ENCODE measurements at regions not wholly inside any gene's neighbourhood (a gene's known extent, or its start where the extent isn't known, plus 50 kb on each side); places are given as distances from the start of the nearest gene placed in this dataset.

DNA sequence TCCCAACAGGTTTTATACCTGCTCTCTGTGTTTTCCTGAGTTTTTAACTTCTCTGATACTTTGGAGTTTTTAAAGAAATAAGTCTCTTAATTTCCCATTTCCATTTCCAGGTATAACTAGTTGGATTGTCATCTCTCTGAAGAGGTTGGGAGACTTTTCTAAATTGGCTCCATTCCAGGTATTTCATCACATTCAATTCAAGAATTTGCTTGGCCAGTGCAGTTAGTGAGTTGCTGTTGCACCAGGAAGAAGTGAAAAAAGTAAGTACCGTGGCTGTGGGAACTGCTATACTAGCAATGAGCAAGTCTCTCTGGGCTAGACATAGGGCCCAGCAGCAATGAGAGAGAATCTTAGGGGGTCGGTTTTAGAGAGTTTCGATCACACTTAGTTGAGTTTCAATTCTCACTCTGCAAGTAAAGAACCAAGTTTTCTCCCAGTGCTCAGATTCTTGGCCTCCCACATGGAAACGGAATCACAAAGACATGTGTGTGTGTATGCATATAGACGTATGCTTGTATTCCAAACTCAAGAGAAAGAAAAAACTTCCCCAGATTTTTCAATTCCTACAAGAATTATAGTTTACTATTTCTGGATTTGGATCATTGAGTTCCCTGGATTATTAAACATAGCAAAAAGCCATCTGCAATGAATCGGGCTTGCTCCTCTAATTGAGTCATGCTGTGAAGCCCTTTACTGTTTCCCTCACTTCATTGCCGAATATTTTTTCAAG is 894.4 kb downstream of the BCL11A start:
- H3K4me2 ChIP-seq: no peak overlapping the region
- H4K20me1 ChIP-seq: no peaks in the 10 kb centered on the region
- no peak for TF ChIP-seq Cebpa-rat (IDR thresholded peaks at IDR 0.05)

DNA sequence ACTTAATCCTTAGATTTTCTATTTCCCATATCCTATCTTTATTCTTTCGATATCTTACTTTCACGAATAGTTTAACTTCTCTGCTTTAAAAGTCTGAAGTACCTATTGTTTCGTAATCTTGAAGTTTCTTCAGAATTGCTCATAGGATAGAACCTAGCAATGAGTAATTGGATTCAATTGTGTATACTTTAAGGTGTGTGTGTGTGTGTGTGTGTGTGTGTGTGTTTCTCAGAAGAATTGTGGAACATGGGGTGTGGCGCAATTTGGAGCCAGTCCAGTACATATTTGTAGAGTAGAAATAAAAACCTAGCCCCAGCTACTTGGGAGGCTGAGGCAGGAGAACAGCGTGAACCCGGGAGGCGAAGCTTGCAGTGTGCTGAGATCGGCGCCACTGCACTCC is 897.6 kb downstream of the BCL11A start:
- Histone ChIP-seq H3K4me1 (no peaks in the 10 kb centered on the region), H3K27ac (no peak overlapping the region), H3K27me3 (no peaks in the 10 kb centered on the region), H3K9ac (no peak overlapping the region), H3K36me3 (no peaks in the 10 kb centered on the region), H3K4me3 (no peak overlapping the region), H3K9me3 (no peaks in the 10 kb centered on the region), H4K20me1 (no peaks in the 10 kb centered on the region), H3K4me2 (no peak overlapping the region)
- no peak for TF ChIP-seq Cebpa-rat (IDR thresholded peaks at IDR 0.05)

More for the DNA sequence above, 894.4 kb downstream of the BCL11A start:
- Histone ChIP-seq H3K4me3 (no peak overlapping the region), H3K27me3 (no peaks in the 10 kb centered on the region), H3K9ac (no peak overlapping the region), H3K9me3 (no peaks in the 10 kb centered on the region), H3K36me3 (no peaks in the 10 kb centered on the region), H3K4me1 (no peaks in the 10 kb centered on the region), H3K27ac (no peak overlapping the region)

DNA sequence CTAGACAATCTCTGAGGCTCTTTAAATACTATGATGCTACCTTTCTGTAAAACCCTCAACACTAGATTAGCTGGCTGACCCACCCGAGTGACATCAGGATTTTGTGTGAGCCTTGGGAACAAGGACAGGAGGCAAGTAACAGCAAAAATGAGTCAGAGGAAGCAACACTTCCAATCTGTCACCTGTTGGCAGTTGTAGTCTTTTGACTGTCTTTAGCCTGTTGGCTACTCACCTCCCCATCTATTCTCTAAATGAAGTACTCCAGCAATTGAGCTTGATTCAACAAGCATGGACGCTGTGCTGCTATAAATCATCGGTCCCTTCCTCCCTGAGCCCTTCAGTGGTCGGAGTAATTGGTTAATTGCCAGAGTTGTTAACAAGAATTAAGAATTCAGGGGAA is 898.7 kb downstream of the BCL11A start:
- no peaks in the 10 kb centered on the region for H3K36me3 ChIP-seq
- no peaks in the 10 kb centered on the region for H3K4me1 ChIP-seq

DNA sequence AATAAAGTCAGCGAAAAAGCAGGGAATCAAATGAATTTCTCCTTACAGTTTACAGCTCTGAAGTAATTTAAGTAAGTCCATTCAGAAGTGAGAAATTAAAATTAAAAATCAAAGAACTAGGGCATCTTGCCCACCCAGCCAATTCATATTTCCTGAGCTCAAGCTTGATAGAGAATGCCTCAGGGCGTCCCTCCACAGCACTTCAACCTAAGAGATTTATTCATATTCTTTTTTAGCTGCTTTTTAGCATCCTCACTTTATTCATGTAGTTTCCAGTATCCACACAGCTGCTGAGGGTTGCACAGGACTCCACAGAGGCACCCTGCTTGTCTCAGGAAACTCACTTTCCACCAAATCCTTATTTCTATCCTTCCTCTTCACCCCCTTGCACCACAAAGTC is 900.3 kb downstream of the BCL11A start:
- no peak overlapping the region for H3K27ac ChIP-seq
- H3K27me3 ChIP-seq: no peaks in the 10 kb centered on the region
- no peak overlapping the region for H3K4me2 ChIP-seq
- no peaks in the 10 kb centered on the region for H3K36me3 ChIP-seq
- H4K20me1 ChIP-seq: no peaks in the 10 kb centered on the region
- H3K4me3 ChIP-seq: no peak overlapping the region
- H3K9me3 ChIP-seq: no peaks in the 10 kb centered on the region
- H3K4me1 ChIP-seq: no peaks in the 10 kb centered on the region
- TF ChIP-seq Cebpa-rat (IDR thresholded peaks at IDR 0.05): no peak
- no peak overlapping the region for H3K9ac ChIP-seq

More for the DNA sequence above, 898.7 kb downstream of the BCL11A start:
- H3K4me2 ChIP-seq: no peak overlapping the region
- no peak overlapping the region for H3K27ac ChIP-seq
- no peak overlapping the region for H3K4me3 ChIP-seq
- no peaks in the 10 kb centered on the region for H3K9me3 ChIP-seq
- no peak overlapping the region for H3K9ac ChIP-seq
- no peaks in the 10 kb centered on the region for H3K27me3 ChIP-seq
- TF ChIP-seq Cebpa-rat (IDR thresholded peaks at IDR 0.05): no peak
- no peaks in the 10 kb centered on the region for H4K20me1 ChIP-seq

DNA sequence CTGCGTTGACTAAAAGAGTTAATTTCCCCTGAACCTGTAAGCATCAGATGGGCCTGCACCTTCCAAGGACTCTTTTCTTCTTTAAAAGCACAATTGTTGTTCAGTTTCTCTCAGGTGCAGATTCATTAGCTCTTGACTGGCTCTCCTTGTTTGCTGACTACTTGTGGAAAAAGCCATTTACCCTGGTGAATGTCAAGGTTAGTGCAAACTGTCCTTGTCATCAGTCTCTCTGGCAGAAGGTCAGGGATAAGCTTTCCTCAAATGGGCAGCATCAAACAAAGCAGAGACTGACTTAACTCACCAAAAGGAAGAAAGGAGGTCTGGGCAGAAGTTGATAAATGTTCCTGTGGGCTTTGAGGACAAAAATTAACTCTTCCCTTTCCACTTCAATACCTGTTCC is 922.7 kb downstream of the BCL11A start:
- Histone ChIP-seq H3K9me3 (no peaks in the 10 kb centered on the region), H3K4me1 (no peaks in the 10 kb centered on the region), H3K27me3 (no peaks in the 10 kb centered on the region), H3K4me3 (no peak overlapping the region), H3K36me3 (no peaks in the 10 kb centered on the region), H3K27ac (no peak overlapping the region), H4K20me1 (no peaks in the 10 kb centered on the region), H3K4me2 (no peak overlapping the region), H3K9ac (no peak overlapping the region)
- no peak for TF ChIP-seq Cebpa-rat (IDR thresholded peaks at IDR 0.05)

DNA sequence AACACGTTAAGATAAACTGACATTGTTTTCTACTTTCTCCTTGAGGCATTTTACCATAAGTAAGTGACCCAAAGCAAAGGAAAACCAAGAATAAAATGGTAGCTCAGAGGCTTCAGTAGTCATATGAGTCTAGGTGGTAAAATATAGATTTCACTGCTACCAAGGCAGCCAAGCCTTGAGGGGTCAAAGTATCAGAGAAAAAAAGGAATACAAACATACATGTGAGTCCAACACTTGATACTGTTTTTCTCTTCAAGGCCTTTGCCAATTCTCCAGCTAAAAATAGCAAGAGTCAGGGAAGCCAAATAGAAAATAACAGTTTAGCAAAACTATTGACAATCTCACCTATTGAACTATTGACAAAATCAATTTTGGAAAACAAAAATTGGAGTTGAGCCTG is 925.9 kb downstream of the BCL11A start:
- H3K36me3 ChIP-seq: no peaks in the 10 kb centered on the region
- H3K9ac ChIP-seq: no peak overlapping the region
- TF ChIP-seq Cebpa-rat (IDR thresholded peaks at IDR 0.05): no peak

DNA sequence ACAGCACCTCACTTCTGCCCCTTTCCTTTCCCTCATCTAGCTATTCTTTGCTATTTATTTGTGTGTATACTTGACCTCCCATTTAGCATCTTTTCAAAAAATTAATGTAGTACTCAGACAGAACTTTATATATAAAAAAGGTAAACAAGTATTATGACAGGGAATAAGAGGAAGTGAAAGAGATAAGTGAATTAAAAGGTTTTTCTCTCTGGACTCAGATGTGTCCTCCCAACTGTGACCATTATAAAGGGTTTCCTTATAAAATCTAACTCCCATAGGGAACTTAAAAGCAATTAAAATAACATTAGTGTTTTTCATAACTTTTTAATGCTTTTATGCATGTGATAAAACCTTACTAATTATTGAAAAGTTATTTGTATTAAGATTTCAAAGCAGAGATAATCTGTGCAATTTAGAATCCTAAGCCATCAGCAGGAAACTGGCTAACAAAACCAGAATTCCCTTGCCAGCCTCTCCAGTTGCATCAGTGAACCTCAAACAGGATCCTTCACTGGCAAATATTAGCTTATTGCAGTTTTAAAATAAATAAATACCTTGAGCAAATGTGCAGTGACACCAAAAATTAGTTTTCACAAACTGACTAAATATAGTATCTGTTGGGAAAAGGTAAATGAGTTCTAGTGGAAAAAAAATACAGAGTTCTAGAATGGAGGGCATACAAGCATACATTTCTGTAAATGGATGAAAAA is 930.7 kb downstream of the BCL11A start:
- no peaks in the 10 kb centered on the region for H3K27me3 ChIP-seq
- no peak overlapping the region for H3K9ac ChIP-seq
- peaks cover 13% of the 10 kb centered on the region for H3K4me1 ChIP-seq
- H3K36me3 ChIP-seq: no peaks in the 10 kb centered on the region
- TF ChIP-seq Cebpa-rat (IDR thresholded peaks at IDR 0.05): no peak
- no peak overlapping the region for H3K27ac ChIP-seq
- no peak overlapping the region for H3K4me3 ChIP-seq
- peaks cover 2% of the 10 kb centered on the region; the same call in 1 of the 2 replicates for H3K9me3 ChIP-seq
- H4K20me1 ChIP-seq: no peaks in the 10 kb centered on the region
- 0 out of 2 replicates have a peak overlapping the region, but pooled peaks have one; percentile 9 for H3K4me2 ChIP-seq

More for the DNA sequence above, 925.9 kb downstream of the BCL11A start:
- Histone ChIP-seq H3K4me1 (peaks cover 8% of the 10 kb centered on the region), H3K27ac (no peak overlapping the region), H3K27me3 (no peaks in the 10 kb centered on the region), H4K20me1 (no peaks in the 10 kb centered on the region), H3K4me3 (no peak overlapping the region), H3K4me2 (no peak overlapping the region), H3K9me3 (no peaks in the 10 kb centered on the region)

DNA sequence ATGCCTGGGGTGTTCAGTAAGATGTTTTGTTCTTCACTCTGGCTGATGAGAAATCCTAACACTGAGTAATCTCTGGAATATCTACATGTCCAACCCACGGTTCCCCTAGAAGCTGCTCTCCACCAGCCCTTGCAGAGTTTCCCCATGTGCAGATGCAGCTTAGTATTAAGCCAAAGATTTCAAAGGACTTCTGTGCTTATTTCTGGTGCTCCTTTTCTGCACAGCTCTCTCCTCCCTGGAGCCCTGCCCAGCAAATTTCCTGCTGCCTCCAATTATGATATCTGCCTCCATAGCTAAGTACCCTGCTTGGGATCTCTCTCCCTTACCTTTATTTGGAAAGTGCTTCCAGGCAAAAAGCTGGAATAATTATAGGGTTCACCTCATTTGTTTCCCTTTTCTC is 949.3 kb downstream of the BCL11A start:
- Histone ChIP-seq H3K4me3 (no peak overlapping the region), H4K20me1 (no peaks in the 10 kb centered on the region), H3K9ac (no peak overlapping the region), H3K27ac (no peak overlapping the region), H3K4me1 (no peaks in the 10 kb centered on the region), H3K4me2 (no peak overlapping the region), H3K27me3 (no peaks in the 10 kb centered on the region), H3K36me3 (no peaks in the 10 kb centered on the region), H3K9me3 (peaks cover 28% of the 10 kb centered on the region)
- TF ChIP-seq Cebpa-rat (IDR thresholded peaks at IDR 0.05): no peak

DNA sequence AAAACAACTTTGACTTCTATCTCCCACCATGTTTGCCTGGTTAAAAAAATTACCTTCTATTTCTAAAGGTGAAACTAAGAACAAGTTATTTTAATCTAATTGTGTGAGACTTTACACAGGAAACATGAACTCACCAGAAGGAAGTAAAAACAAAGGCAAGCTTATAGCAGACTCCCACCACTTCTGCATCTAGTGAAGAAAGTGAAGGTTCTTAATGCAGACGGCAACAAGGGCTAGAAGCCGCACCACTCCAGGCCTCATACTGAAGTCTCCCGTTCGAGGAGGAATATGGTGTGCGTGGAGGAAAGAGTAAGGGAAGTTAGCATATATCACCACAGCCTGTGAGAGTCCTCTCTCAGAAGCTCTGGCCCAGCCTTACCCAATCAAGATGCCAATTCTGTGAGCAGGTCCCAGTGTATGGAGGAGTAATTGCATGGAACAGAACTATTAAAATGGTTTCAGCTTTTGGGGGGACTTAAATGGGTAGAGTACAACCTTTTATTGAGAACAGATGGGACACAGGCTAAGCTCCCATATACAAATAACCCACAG is 958.7 kb downstream of the BCL11A start:
- Histone ChIP-seq H3K4me1 (peaks cover 4% of the 10 kb centered on the region; the same call in 1 of the 2 replicates), H3K9me3 (no peaks in the 10 kb centered on the region), H4K20me1 (no peaks in the 10 kb centered on the region), H3K9ac (no peak overlapping the region), H3K4me2 (no peak overlapping the region), H3K36me3 (no peaks in the 10 kb centered on the region), H3K27me3 (no peaks in the 10 kb centered on the region), H3K27ac (no peak overlapping the region), H3K4me3 (no peak overlapping the region)
- TF ChIP-seq Cebpa-rat (IDR thresholded peaks at IDR 0.05): no peak

DNA sequence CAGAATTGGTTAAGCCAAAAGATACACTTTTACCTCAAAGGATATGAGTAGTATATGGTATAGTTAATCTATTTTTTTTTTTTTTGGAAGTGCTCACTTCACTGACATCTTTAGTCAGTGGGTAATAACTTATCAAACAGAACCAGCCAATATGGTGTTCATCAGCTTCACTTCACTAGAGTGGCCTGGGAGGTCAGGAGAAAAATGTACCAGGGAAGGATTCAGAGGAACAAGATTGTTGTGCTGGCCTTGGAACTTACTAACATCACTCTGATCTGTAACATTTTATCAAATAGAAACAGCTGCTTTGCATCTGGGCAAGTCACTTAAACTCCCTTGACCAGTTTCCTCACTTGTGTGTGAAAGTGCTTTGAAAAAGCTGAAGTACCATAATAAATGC is 962.7 kb downstream of the BCL11A start:
- H3K4me1 ChIP-seq: peaks cover 4% of the 10 kb centered on the region; the same call in 1 of the 2 replicates
- H4K20me1 ChIP-seq: no peaks in the 10 kb centered on the region
- H3K9me3 ChIP-seq: no peaks in the 10 kb centered on the region
- H3K9ac ChIP-seq: no peak overlapping the region
- H3K36me3 ChIP-seq: no peaks in the 10 kb centered on the region
- no peak overlapping the region for H3K4me3 ChIP-seq
- H3K27me3 ChIP-seq: no peaks in the 10 kb centered on the region
- H3K27ac ChIP-seq: no peak overlapping the region
- no peak for TF ChIP-seq Cebpa-rat (IDR thresholded peaks at IDR 0.05)
- no peak overlapping the region for H3K4me2 ChIP-seq
